Activated naive CD8-positive, alpha-beta T cell treated with anti-CD3 and anti-CD28 coated beads for 36 hours (primary cell): ENCODE measurements at regions not wholly inside any gene's neighbourhood (a gene's known extent, or its start where the extent isn't known, plus 50 kb on each side); places are given as distances from the start of the nearest gene placed in this dataset.

Source experiments
- DNase-seq: peaks from one replicate; pipeline ENCODE4 v3.0.0; 2021
- H3K27ac Mint-ChIP-seq: one replicate; pipeline ENCODE4 v1.8.0; 2022; ENCODE audit warnings: mild to moderate bottlenecking, moderate library complexity, mixed read lengths
- H3K27me3 Mint-ChIP-seq: one replicate; pipeline ENCODE4 v1.8.0; 2022; ENCODE audit warnings: mild to moderate bottlenecking, mixed read lengths
- H3K36me3 Mint-ChIP-seq: one replicate; pipeline ENCODE4 v1.8.0; 2021; ENCODE audit warnings: mild to moderate bottlenecking, mixed read lengths
- H3K4me1 Mint-ChIP-seq: one replicate; pipeline ENCODE4 v1.8.0; 2021; ENCODE audit warnings: mixed read lengths
- H3K4me3 Mint-ChIP-seq: one replicate; pipeline ENCODE4 v1.8.0; 2022; ENCODE audit warnings: mild to moderate bottlenecking, moderate library complexity, mixed read lengths
- H3K9me3 Mint-ChIP-seq: one replicate; pipeline ENCODE4 v1.8.0; 2022; ENCODE audit warnings: mixed read lengths

DNA sequence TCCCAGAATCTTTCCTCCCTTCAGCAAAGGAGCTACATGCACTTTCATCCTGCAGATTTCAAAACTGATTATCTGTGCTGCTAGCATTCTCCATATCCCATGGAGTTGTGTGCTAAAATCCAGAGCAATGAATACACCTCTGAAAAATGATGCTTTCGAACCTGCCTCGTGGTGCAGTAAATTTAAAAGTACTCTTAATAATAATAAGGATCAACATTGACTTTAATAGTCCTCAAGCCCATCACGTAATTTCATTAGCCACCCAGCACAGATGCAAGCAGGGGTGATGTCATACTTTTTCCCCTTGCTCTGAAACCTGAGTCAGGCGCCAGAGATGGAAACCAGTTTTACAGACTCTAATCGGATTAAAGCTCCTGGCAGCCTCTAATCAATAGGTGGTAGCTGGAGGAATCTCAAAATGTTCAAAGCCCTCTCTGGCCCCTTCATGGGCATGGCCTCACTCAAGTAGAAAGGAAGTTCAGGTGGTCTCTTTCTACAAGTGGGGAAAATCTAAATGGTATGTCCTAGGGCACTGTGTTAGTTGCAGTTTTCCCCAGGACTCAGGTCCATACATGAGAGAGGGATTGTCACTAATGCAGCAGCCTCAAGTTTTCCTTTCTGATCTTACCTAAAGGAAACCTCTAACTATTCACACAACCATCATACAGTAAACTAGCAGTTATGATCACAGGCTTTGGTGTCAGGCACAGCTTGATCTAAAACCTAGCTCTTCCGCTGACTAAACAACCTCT lies 221.6 kb upstream of the SLC30A5 start:
- Mint-ChIP-seq H3K4me1 (peaks cover 12% of the 10 kb centered on the region), H3K27me3 (no peaks in the 10 kb centered on the region), H3K9me3 (no peaks in the 10 kb centered on the region), H3K4me3 (no peak overlapping the region), H3K36me3 (no peaks in the 10 kb centered on the region), H3K27ac (no peak overlapping the region)
- no peak for DNase-seq

DNA sequence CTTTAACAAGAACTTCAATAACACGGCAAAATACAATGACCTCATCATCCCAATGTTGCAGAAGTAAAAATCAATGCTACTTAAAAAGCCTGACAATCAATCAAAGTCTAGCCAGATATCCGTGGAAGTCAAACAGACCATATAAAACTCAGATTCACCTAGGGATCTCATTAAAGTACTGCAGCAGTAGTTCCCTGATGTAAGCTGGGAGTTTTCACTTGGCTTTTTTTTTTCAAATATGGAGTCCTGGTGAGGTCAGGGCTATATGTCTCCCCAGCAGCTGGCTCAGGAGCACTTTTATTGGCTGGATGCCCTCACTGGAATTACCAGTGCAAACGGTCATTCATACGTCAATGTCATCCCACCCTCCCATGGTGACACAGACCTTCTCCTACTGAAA lies 220.6 kb upstream of the SLC30A5 start:
- H3K4me3 Mint-ChIP-seq, result no peak overlapping the region
- no peaks in the 10 kb centered on the region for H3K27me3 Mint-ChIP-seq
- H3K9me3 Mint-ChIP-seq, result no peaks in the 10 kb centered on the region
- DNase-seq, result no peak
- H3K36me3 Mint-ChIP-seq, result no peaks in the 10 kb centered on the region
- peaks cover 12% of the 10 kb centered on the region for H3K4me1 Mint-ChIP-seq
- H3K27ac Mint-ChIP-seq, result no peak overlapping the region

DNA sequence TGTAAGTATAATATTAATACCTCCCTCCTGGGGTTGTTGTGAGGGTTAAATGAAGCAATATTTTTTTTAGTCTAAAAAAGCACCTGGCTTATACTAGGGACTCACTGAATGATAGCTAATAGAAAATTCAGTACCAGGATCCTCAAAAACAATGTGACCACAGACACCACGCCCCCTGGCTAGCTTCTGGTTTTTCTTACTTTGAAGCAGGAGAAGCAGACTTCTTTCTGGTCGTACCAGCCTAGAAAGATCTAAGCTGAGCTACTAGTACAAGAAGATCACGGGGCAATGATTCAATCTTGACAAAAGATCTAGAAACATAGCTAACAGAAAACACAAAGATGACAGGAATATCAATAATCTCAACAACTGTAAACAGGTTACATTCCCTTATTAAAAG lies 218.5 kb upstream of the SLC30A5 start:
- peak; percentile 9 for DNase-seq
- H3K4me1 Mint-ChIP-seq, result peaks cover 12% of the 10 kb centered on the region
- H3K27me3 Mint-ChIP-seq, result no peaks in the 10 kb centered on the region
- no peaks in the 10 kb centered on the region for H3K9me3 Mint-ChIP-seq
- no peak overlapping the region for H3K27ac Mint-ChIP-seq
- no peak overlapping the region for H3K4me3 Mint-ChIP-seq
- no peaks in the 10 kb centered on the region for H3K36me3 Mint-ChIP-seq

DNA sequence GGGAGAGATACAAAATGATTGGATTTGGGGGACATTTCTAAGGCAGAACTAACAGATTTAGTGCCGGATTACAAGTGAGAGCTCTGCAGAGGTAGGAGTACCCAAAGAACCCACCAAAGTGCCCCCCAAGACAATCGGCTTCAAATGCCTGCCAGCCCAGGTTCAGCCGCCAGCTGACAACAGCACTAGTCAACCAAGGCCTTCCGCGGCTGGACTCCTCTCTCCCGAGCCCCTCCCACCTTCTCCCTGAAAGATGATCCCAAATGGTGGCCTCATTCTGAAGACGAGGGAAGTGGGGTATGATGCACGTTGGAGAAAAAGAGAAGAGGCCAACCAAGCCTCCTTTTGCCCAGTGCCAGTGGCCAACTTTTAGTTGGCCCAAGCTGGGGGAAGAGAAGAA lies 210.4 kb upstream of the SLC30A5 start:
- H3K27me3 Mint-ChIP-seq, result no peaks in the 10 kb centered on the region
- H3K36me3 Mint-ChIP-seq, result no peaks in the 10 kb centered on the region
- no peak for DNase-seq
- H3K4me1 Mint-ChIP-seq, result peaks cover 23% of the 10 kb centered on the region
- H3K27ac Mint-ChIP-seq, result no peak overlapping the region
- no peak overlapping the region for H3K4me3 Mint-ChIP-seq
- peaks cover 2% of the 10 kb centered on the region for H3K9me3 Mint-ChIP-seq

DNA sequence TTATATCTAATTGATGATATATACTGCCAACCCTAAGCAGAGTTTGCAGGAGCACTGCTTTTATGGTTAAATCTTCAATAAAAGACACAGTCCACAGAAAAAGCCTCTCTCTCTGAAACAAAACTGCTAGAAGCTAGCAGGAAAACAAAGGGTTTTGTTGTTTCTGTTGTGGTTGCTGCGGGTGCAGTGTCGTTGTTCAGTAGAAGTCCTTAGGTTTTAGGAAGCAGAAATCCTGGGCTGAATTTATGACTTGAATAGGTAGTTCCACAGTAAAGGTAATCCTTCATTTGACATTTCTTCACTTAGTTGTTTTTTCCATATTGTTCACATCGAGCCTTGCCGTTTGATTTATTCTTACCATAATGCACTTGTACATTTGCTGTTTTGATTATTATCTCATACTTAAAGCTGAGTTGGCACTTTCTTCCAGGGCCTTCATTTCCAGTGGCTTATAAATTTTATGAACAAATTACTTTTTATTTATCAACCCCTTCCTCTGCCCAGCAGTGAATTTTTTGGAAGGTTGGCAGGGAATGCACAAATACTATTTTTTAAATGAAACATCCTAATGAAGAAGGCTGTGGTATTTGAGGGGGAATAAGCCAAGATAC lies 209.6 kb upstream of the SLC30A5 start:
- peaks cover 2% of the 10 kb centered on the region for H3K9me3 Mint-ChIP-seq
- no peak overlapping the region for H3K27ac Mint-ChIP-seq
- peaks cover 23% of the 10 kb centered on the region for H3K4me1 Mint-ChIP-seq
- H3K4me3 Mint-ChIP-seq, result no peak overlapping the region
- H3K27me3 Mint-ChIP-seq, result no peaks in the 10 kb centered on the region
- DNase-seq, result no peak
- H3K36me3 Mint-ChIP-seq, result no peaks in the 10 kb centered on the region

DNA sequence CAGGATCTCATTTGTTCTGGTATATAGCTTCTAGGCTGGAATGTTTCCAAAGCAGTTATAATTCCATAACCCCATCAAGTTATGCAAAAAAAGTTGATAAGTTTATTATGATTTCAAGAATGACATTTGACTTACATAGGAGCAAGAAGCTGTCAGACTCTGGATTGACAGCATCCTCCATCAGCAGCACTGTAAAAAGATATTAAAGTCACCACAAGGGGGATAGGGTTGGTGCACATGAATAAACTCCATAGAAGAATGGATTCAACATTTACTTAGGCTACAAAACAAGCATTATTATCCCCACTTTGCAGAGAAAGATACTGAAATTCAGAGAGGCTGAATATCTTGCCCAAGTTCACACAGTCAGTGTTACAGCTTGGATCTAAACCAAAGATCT lies 208.9 kb upstream of the SLC30A5 start:
- Mint-ChIP-seq H3K27ac (no peak overlapping the region), H3K4me1 (peaks cover 23% of the 10 kb centered on the region), H3K9me3 (peaks cover 2% of the 10 kb centered on the region), H3K27me3 (no peaks in the 10 kb centered on the region), H3K4me3 (no peak overlapping the region), H3K36me3 (no peaks in the 10 kb centered on the region)
- DNase-seq, result no peak

DNA sequence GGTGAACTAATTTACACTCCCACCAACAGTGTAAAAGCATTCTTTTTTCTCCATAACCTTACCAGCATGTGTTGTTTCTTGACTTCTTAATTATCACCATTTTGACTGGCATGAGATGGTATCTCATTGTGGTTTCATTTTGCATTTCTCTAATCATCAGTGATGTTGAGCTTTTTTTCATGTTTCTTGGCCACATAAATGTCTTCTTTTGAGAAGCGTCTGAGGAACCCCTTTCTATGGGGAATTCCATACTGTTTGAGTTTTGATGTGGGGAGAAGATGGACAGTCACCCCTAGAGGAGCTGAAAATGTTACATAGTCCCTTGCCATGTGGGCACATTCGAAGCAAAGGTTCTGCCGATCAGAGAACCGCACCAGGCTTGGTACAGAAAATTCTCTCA lies 207.0 kb upstream of the SLC30A5 start:
- Mint-ChIP-seq H3K27me3 (no peaks in the 10 kb centered on the region), H3K36me3 (no peaks in the 10 kb centered on the region), H3K4me3 (no peak overlapping the region), H3K4me1 (peaks cover 29% of the 10 kb centered on the region), H3K9me3 (peaks cover 2% of the 10 kb centered on the region), H3K27ac (no peak overlapping the region)
- DNase-seq, result no peak

DNA sequence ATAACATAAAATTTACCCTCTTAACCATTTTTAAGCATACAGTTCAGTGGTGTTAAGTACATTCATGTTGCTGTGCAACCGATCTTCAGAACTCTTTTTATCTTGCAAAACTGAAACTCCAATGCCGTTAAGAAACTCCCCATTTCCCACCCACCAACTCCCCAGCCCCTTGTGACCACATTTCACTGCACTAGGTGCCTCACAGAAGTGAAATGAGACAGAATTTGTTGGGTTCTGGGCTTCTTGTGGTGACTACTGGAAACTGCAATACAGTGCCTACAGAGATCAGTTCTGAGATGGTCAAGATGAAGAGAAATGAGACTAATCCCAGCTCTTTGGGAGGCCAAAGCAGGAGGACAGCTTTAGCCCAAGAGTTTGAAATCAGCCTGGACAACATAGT lies 202.1 kb upstream of the SLC30A5 start:
- Mint-ChIP-seq H3K27ac (no peak overlapping the region), H3K27me3 (no peaks in the 10 kb centered on the region), H3K4me3 (no peak overlapping the region), H3K4me1 (peaks cover 15% of the 10 kb centered on the region), H3K9me3 (no peaks in the 10 kb centered on the region), H3K36me3 (no peaks in the 10 kb centered on the region)
- DNase-seq, result peak; percentile 40

DNA sequence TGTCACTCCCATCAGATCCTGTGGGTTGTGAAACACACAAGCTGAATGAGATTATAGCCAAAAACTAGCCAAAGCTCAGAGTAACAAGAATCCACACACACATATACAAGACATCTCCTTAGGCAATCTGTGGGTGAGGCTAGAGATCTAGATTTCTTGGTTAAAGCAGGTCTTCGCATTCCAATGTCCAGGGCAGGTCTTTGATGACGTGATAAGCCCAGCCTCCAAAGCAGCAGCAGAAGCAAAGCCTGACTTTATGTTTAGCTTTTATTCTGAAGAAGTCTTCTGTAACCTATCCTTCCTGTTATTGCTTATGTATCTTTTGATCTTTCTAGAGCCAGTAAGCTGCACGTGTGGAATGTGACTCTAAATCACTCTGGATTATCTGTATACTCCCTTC lies 199.1 kb upstream of the SLC30A5 start:
- no peaks in the 10 kb centered on the region for H3K36me3 Mint-ChIP-seq
- no peaks in the 10 kb centered on the region for H3K9me3 Mint-ChIP-seq
- peaks cover 13% of the 10 kb centered on the region for H3K4me1 Mint-ChIP-seq
- H3K4me3 Mint-ChIP-seq, result no peak overlapping the region
- no peak for DNase-seq
- H3K27ac Mint-ChIP-seq, result no peak overlapping the region
- no peaks in the 10 kb centered on the region for H3K27me3 Mint-ChIP-seq

DNA sequence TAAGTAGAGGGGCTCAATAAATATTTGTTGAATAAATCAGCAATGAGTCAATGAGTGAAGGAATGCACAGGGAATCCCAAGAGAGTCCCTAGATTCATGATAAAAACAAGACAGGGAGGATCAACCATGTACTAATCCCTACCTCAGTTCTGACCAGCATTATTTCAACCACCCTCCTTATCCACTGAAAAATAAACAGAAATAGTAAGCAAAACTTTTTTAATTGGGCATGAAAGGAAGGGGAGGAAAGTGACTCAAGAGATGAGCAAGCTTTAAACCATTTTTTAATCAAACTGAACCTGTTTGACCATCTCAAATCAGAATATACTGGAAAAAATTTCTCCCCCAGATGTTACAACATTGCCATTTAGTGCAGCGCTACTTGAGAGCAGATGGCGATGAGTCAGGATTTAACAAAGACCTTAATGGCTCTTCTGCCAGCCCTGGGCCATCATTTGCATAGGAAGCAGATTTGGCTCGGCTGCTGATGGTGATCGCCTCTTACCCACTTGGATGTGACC lies 194.8 kb upstream of the SLC30A5 start:
- Mint-ChIP-seq H3K4me3 (no peak overlapping the region), H3K9me3 (no peaks in the 10 kb centered on the region), H3K4me1 (peaks cover 4% of the 10 kb centered on the region), H3K27ac (no peak overlapping the region), H3K36me3 (no peaks in the 10 kb centered on the region), H3K27me3 (no peaks in the 10 kb centered on the region)
- DNase-seq, result no peak

DNA sequence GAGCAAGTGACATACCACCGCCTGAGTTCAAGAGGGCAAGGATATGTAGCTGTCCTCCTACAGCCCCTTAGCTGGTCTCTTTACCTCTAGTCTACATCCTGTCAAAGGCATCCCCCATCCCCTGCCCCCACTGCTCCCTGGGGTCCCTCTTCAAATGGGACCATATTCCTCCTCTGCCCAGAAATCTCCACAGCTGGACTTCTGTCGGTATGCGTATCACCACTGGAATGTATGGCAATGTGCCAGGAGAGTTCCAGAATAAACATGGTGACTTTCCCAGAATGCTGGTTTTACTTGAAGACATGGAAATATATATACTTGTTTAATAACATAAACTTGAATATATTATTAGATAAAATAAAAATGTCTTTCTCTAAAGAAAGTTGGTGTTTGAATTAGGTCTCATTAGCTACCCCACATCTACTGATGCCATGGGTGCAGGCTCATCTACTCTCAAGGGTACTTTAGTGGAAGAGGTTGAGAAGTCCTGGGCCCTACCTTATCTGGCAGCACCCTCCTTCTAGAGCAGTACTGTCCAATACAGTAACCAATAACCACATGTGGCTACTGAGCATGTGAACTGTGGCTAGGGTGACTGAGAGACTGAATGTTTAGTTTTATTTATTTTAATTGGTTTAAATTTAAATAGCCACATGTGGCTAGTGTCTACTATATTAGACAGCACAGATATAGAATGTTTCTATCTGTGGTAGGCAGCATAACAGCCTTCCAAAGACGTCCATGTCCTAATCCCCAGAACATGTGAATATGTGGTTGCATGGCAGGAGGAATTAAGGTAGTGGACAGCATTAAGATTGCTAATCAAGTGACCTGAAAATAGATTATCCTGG lies 181.7 kb upstream of the SLC30A5 start:
- no peaks in the 10 kb centered on the region for H3K27me3 Mint-ChIP-seq

DNA sequence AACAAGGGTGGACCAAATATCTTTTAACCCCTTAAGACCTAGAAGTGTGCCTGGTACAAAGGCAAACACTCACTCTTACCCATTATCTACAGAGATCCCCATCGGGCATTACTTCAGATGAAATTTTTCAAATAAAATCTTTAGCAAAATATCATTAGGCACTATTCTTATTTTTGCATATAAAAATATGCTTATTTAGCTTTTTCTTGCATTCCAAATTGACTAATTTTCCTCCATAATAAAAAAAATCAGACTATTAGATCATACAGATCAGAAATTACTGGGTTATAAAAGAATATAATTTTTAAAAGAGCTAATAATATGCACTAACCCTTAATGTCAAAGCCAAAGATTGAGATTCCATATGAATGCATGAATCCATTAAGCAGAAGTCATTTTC lies 178.7 kb upstream of the SLC30A5 start:
- no peaks in the 10 kb centered on the region for H3K36me3 Mint-ChIP-seq
- H3K27me3 Mint-ChIP-seq, result no peaks in the 10 kb centered on the region
- H3K4me1 Mint-ChIP-seq, result no peaks in the 10 kb centered on the region
- no peak overlapping the region for H3K27ac Mint-ChIP-seq
- no peak for DNase-seq
- no peaks in the 10 kb centered on the region for H3K9me3 Mint-ChIP-seq
- H3K4me3 Mint-ChIP-seq, result no peak overlapping the region

More for the DNA sequence above, 181.7 kb upstream of the SLC30A5 start:
- Mint-ChIP-seq H3K9me3 (no peaks in the 10 kb centered on the region), H3K36me3 (no peaks in the 10 kb centered on the region), H3K27ac (no peak overlapping the region), H3K4me1 (no peaks in the 10 kb centered on the region), H3K4me3 (no peak overlapping the region)
- no peak for DNase-seq

DNA sequence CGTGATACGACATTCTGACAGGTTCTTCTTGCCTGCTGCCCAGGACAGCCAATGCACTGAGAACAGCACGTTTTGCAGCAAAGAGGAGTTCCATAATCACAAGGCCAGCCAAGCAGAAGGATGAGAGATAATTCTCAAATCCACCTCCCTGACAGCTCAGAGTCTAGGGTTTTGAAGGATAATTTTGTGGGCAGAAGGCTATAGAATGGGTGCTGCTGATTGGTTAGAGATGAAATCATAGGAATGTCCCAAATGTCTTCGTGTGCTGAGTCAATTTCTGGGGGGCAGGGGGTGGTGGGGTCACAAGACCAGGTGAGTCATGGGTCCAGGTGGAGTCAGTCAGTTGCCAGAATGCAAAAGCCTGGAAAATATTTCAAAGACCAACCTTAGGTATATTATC lies 175.5 kb upstream of the SLC30A5 start:
- no peaks in the 10 kb centered on the region for H3K4me1 Mint-ChIP-seq
- H3K27me3 Mint-ChIP-seq, result no peaks in the 10 kb centered on the region
- DNase-seq, result no peak
- H3K27ac Mint-ChIP-seq, result no peak overlapping the region
- H3K36me3 Mint-ChIP-seq, result no peaks in the 10 kb centered on the region
- no peak overlapping the region for H3K4me3 Mint-ChIP-seq
- H3K9me3 Mint-ChIP-seq, result no peaks in the 10 kb centered on the region

DNA sequence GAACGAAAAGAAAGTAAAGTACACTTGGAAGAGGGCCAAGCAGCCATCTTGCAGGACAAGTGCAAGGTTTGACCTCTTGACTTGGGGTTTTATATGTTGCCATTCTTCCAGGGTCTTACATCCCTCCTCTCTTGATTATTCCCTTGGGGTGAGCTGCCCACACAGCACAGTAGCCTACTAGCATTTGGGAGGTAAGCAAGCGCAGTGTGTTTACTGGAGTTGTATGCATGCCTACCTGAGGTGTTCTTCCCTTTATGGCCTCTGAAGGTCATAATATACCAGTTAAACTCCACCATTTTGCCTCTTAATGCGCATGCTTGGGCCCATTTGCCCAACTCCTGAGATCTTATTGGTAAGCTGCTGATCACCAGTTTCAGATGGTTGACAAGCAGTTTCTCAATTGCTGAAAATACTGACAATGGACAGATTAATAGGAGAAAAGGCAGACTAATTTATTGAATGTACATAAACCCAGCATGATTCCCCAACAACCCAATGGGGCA lies 173.8 kb upstream of the SLC30A5 start:
- Mint-ChIP-seq H3K27ac (no peak overlapping the region), H3K36me3 (no peaks in the 10 kb centered on the region), H3K4me1 (no peaks in the 10 kb centered on the region), H3K27me3 (no peaks in the 10 kb centered on the region), H3K4me3 (no peak overlapping the region), H3K9me3 (no peaks in the 10 kb centered on the region)
- DNase-seq, result no peak

DNA sequence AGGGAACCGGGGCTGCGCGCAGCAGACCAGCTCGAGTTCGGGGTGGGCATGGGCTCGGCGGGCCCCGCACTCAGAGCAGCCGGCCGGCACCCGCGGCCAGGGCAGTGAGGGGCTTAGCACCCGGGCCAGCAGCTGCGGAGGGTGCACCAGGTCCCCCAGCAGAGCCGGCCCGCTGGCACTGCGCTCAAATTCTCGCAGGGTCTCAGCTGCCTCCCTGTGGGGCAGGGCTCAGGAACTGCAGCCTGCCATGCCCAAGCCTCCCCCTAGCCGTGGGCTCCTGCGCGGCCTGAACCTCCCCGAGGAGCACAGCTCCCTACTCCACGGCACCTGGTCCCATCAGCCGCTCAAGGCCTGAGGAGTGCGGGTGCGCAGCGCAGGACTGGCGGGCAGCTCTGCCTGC lies 172.9 kb upstream of the SLC30A5 start:
- Mint-ChIP-seq H3K9me3 (no peaks in the 10 kb centered on the region), H3K4me1 (no peaks in the 10 kb centered on the region), H3K36me3 (no peaks in the 10 kb centered on the region), H3K27ac (no peak overlapping the region), H3K27me3 (no peaks in the 10 kb centered on the region), H3K4me3 (no peak overlapping the region)
- no peak for DNase-seq
